Breast epithelium (tissue), 3 donors: ENCODE measurements at regions not wholly inside any gene's neighbourhood (a gene's known extent, or its start where the extent isn't known, plus 50 kb on each side); places are given as distances from the start of the nearest gene placed in this dataset.

Experiments used
- CTCF ChIP-seq, 3 donors: fragments of 450-650 bp; IDR thresholded peaks; one replicate each; pipeline ENCODE4 v1.5.1; 2016 to 2017; ENCODE audit warnings: antibody characterized with exemption in 3 of 3, mild to moderate bottlenecking in 3 of 3, moderate library complexity in 3 of 3
- POLR2A ChIP-seq: fragments of 450-650 bp; IDR thresholded peaks from one replicate; pipeline ENCODE4 v1.6.1; 2016; ENCODE audit warnings: antibody characterized with exemption, mild to moderate bottlenecking, moderate library complexity

- TF ChIP-seq CTCF (IDR thresholded peaks at IDR 0.05) (no peak), POLR2A (no peak)
Observed at GRCh38 chr5:67934976-67935375, 280.6 kb upstream of the PIK3R1 start.
